Left lung (tissue), 4 donors: ENCODE measurements at regions not wholly inside any gene's neighbourhood (a gene's known extent, or its start where the extent isn't known, plus 50 kb on each side); places are given as distances from the start of the nearest gene placed in this dataset.
"Not testable (repeated sequence)": the region's sequence is repeated elsewhere in the genome, so short reads cannot be mapped to it uniquely, and the experiment has no call there.

Source experiments
- ATAC-seq: fragments of 200-7000 bp; cut with Tn5 transposase; one replicate; pipeline ENCODE4 v1.9.1; 2020; ENCODE audit warnings: moderate library complexity
- DNase-seq, 4 donors: peaks; one replicate each; pipeline ENCODE4 v3.0.0-alpha.2; 2013 to 2020
- H3K27ac ChIP-seq, 2 donors: fragments of 200-600 bp; sonication (generic) in 1 of 2; one replicate each; pipeline versions ENCODE4 v1.5.0 to v1.8.0; 2020 to 2021
- H3K27me3 ChIP-seq, 2 donors: fragments of 200-600 bp; sonication (generic) in 1 of 2; one replicate each; pipeline versions ENCODE4 v1.5.0 to v1.8.0; 2020 to 2021
- H3K36me3 ChIP-seq, 2 donors: fragments of 200-600 bp; sonication (generic) in 1 of 2; one replicate each; pipeline versions ENCODE4 v1.5.0 to v1.8.0; 2020 to 2021
- H3K4me1 ChIP-seq, 2 donors: fragments of 200-600 bp; one replicate each; pipeline ENCODE4 v1.8.0; 2021
- H3K4me3 ChIP-seq, 2 donors: fragments of 200-600 bp; sonication (generic) in 1 of 2; one replicate each; pipeline versions ENCODE4 v1.5.0 to v1.8.0; 2020 to 2021; ENCODE audit warnings: mild to moderate bottlenecking in 1 of 2
- H3K9me3 ChIP-seq, 2 donors: fragments of 200-600 bp; sonication (generic) in 1 of 2; one replicate each; pipeline versions ENCODE4 v1.5.0 to v1.8.0; 2020 to 2021
- CTCF ChIP-seq, 2 donors: fragments of 200-600 bp; sonication (generic) in 1 of 2; IDR thresholded peaks; one replicate each; pipeline versions ENCODE4 v1.5.0 to v1.8.0; 2021; ENCODE audit warnings: antibody characterized with exemption in 2 of 2
- intact Hi-C, 2 donors: fragments of 100-400 bp; cut with DNase I; formaldehyde crosslinking; loops; one replicate each; pipeline versions ENCODE4 v1.11.2 to v1.14.2; 2022
- donor health status: DM: no; HTN: yes; CAD: no.
- donor health status: DM: no; HTN: no; CAD: no.

GRCh38 chr2:142741764-142742269 is 135.6 kb upstream of the KYNU start:
- H3K27ac ChIP-seq: no peak overlapping the region
- no peaks in the 10 kb centered on the region for H3K4me1 ChIP-seq
- no peak for TF ChIP-seq CTCF (IDR thresholded peaks at IDR 0.05)
- H3K9me3 ChIP-seq: peaks cover 0 to 9% of the 10 kb centered on the region in 2 donors
- DNase-seq: no peak
- no peaks in the 10 kb centered on the region for H3K27me3 ChIP-seq
- no peaks in the 10 kb centered on the region for H3K36me3 ChIP-seq
- no peak overlapping the region for H3K4me3 ChIP-seq
- no peak for ATAC-seq
- intact Hi-C loops: no loop called here

- DNase-seq: no peak
- H3K9me3 ChIP-seq: peaks cover 0 to 2% of the 10 kb centered on the region in 2 donors
- H3K27me3 ChIP-seq: no peaks in the 10 kb centered on the region
- TF ChIP-seq CTCF (IDR thresholded peaks at IDR 0.05): no peak
- H3K4me3 ChIP-seq: no peak overlapping the region
- intact Hi-C loops: no loop called here
- H3K27ac ChIP-seq: no peak overlapping the region
- H3K36me3 ChIP-seq: no peaks in the 10 kb centered on the region
- H3K4me1 ChIP-seq: no peaks in the 10 kb centered on the region
- no peak for ATAC-seq
Observed at GRCh38 chr2:142734770-142735169, 142.7 kb upstream of the KYNU start.

GRCh38 chr2:142734231-142734630 is 143.2 kb upstream of the KYNU start:
- H3K27me3 ChIP-seq: no peaks in the 10 kb centered on the region
- ATAC-seq: no peak
- intact Hi-C loops: no loop called here

GRCh38 chr2:142729814-142730213 is 147.7 kb upstream of the KYNU start:
- H3K27ac ChIP-seq, ATAC-seq, H3K27me3 ChIP-seq, DNase-seq, H3K9me3 ChIP-seq, H3K4me1 ChIP-seq, H3K4me3 ChIP-seq, H3K36me3 ChIP-seq, intact Hi-C loops: not testable (repeated sequence)

More at GRCh38 chr2:142734231-142734630, 143.2 kb upstream of the KYNU start:
- DNase-seq: no peak
- no peaks in the 10 kb centered on the region for H3K4me1 ChIP-seq
- no peaks in the 10 kb centered on the region for H3K36me3 ChIP-seq
- H3K27ac ChIP-seq: no peak overlapping the region
- no peak for TF ChIP-seq CTCF (IDR thresholded peaks at IDR 0.05)
- H3K9me3 ChIP-seq: peaks cover 0 to 3% of the 10 kb centered on the region in 2 donors
- H3K4me3 ChIP-seq: no peak overlapping the region

GRCh38 chr2:142727821-142728478 is 149.5 kb upstream of the KYNU start:
- ATAC-seq, H3K27me3 ChIP-seq, intact Hi-C loops, H3K4me3 ChIP-seq, H3K27ac ChIP-seq, H3K4me1 ChIP-seq, H3K9me3 ChIP-seq, H3K36me3 ChIP-seq: not testable (repeated sequence)
- peak in 1 of 4 donors; percentile 60 for DNase-seq

- no peak overlapping the region for H3K4me3 ChIP-seq
- no peak for ATAC-seq
- no peaks in the 10 kb centered on the region for H3K4me1 ChIP-seq
- TF ChIP-seq CTCF (IDR thresholded peaks at IDR 0.05): no peak
- no peak for DNase-seq
- H3K27ac ChIP-seq: no peak overlapping the region
- intact Hi-C loops: no loop called here
- H3K9me3 ChIP-seq: peaks cover 0 to 8% of the 10 kb centered on the region in 2 donors
- H3K27me3 ChIP-seq: no peaks in the 10 kb centered on the region
- no peaks in the 10 kb centered on the region for H3K36me3 ChIP-seq
Observed at GRCh38 chr2:142725386-142725785, 152.1 kb upstream of the KYNU start.
